Erythroblast (primary cell): ENCODE measurements at regions not wholly inside any gene's neighbourhood (a gene's known extent, or its start where the extent isn't known, plus 50 kb on each side); places are given as distances from the start of the nearest gene placed in this dataset.
"Not testable (repeated sequence)": the region's sequence is repeated elsewhere in the genome, so short reads cannot be mapped to it uniquely, and the experiment has no call there.

Experiments
- DNase-seq, 2 experiments: peaks; one replicate each; lab custom pipeline; 2025; lab: John Stamatoyannopoulos, UW
- GATA1 ChIP-seq: IDR thresholded peaks from 2 replicates; pipeline ENCODE4 v1.6.1; 2011; ENCODE audit warnings: low read depth, mild to moderate bottlenecking, control low read depth, low read length, moderate library complexity
- POLR2A ChIP-seq: IDR thresholded peaks from 2 replicates; pipeline ENCODE4 v1.6.1; 2011; ENCODE audit warnings: mild to moderate bottlenecking, low read length

GRCh38 chr17:64732336-64733006 is 70.4 kb upstream of the SMURF2 start:
- no peak for DNase-seq
- TF ChIP-seq GATA1 (no peak), POLR2A (no peak)

GRCh38 chr17:64730023-64730422 is 67.9 kb upstream of the SMURF2 start:
- DNase-seq, result not testable (repeated sequence)

- TF ChIP-seq POLR2A (no peak), GATA1 (no peak)
- no peak for DNase-seq
These were observed 67.1 kb upstream of the SMURF2 start for GRCh38 chr17:64729201-64729600.

GRCh38 chr17:64728041-64728695 is 66.1 kb upstream of the SMURF2 start:
- TF ChIP-seq GATA1, result no peak
- TF ChIP-seq POLR2A, result no peak
- no peak for DNase-seq

GRCh38 chr17:64726025-64726424 is 63.9 kb upstream of the SMURF2 start:
- DNase-seq, result not testable (repeated sequence)

GRCh38 chr17:64724246-64724645 is 62.1 kb upstream of the SMURF2 start:
- not testable (repeated sequence) for DNase-seq

- DNase-seq, result no peak
- TF ChIP-seq POLR2A (no peak), GATA1 (no peak)
These were observed 61.7 kb upstream of the SMURF2 start for GRCh38 chr17:64723781-64724180.

- not testable (repeated sequence) for DNase-seq
These were observed 59.4 kb upstream of the SMURF2 start for GRCh38 chr17:64721556-64721955.

GRCh38 chr17:64720253-64720652 is 58.1 kb upstream of the SMURF2 start:
- not testable (repeated sequence) for DNase-seq

- DNase-seq, result not testable (repeated sequence)
These were observed 57.4 kb upstream of the SMURF2 start for GRCh38 chr17:64719517-64719916.

- DNase-seq, result not testable (repeated sequence)
These were observed 56.7 kb upstream of the SMURF2 start for GRCh38 chr17:64718816-64719215.

- DNase-seq, result no peak
- no peak for TF ChIP-seq POLR2A
- TF ChIP-seq GATA1, result no peak
These were observed 56.0 kb upstream of the SMURF2 start for GRCh38 chr17:64718058-64718457.

GRCh38 chr17:64716496-64716895 is 54.4 kb upstream of the SMURF2 start:
- DNase-seq, result not testable (repeated sequence)

- not testable (repeated sequence) for DNase-seq
These were observed 51.7 kb upstream of the SMURF2 start for GRCh38 chr17:64713786-64714185.

- not testable (repeated sequence) for DNase-seq
These were observed 50.6 kb upstream of the SMURF2 start for GRCh38 chr17:64712557-64713351.
